ENCODE measurements at regions not wholly inside any gene's neighbourhood (a gene's known extent, or its start where the extent isn't known, plus 50 kb on each side); places are given as distances from the start of the nearest gene placed in this dataset.

DNA sequence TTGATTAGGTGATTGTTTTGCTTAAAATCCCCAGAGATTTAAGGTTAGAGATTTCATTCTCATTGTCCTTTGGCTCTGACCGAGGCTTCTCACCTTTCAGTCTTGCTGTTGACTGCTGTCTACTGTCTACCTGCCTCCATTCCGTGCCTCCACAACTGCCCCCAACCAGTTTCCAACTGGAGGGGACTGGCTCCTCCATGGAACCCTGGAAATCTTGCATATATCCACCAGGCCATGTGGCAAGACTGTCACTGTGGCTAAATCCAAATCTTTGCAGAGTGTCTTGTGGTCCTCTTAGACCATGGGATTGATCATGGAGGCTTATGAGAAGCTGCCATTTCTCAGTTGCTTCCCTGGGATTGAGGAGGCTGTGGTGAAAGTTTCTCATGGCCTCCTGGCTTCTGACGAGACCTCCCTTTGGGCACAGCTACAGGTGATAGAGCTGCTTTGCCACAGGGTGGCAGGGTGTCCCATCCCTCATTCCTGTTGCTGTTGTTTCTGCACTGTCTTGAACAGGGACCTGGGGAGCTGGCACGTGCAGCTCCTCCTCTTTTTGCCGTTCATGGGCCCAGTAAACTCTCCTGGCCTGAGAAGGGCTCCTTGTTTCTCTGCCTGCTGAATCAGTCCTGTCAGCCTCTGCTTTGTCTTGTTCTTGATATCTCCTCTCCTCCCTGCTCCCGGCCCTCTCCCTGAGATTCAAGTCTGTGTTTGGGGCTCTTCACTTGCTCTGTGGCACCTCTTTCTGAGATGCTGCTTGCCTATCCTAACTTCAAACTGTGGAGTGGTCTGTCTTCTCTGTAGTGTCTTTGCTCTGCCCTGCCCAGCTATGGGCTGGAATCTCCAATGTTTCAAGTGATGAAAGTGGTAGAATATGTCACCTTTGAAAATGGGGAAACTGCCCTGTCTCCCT, 63.6 kb upstream of the IGFBP3 start:
- TF ChIP-seq SIN3A (IDR thresholded peaks at IDR 0.05; ENCODE audit: borderline replicate concordance, insufficient read depth, low read length) (no peak), FOXP2 (optimal IDR thresholded peaks at IDR 0.05; ENCODE audit: borderline replicate concordance, extremely low read depth, extremely low read length, insufficient read depth) (no peak), TAF1 (IDR thresholded peaks at IDR 0.05; ENCODE audit: borderline replicate concordance, insufficient read depth, low read length) (no peak), POLR2AphosphoS5 (IDR thresholded peaks at IDR 0.05; ENCODE audit: low read depth, low read length) (no peak)
- TF ChIP-seq, protein P1, sequence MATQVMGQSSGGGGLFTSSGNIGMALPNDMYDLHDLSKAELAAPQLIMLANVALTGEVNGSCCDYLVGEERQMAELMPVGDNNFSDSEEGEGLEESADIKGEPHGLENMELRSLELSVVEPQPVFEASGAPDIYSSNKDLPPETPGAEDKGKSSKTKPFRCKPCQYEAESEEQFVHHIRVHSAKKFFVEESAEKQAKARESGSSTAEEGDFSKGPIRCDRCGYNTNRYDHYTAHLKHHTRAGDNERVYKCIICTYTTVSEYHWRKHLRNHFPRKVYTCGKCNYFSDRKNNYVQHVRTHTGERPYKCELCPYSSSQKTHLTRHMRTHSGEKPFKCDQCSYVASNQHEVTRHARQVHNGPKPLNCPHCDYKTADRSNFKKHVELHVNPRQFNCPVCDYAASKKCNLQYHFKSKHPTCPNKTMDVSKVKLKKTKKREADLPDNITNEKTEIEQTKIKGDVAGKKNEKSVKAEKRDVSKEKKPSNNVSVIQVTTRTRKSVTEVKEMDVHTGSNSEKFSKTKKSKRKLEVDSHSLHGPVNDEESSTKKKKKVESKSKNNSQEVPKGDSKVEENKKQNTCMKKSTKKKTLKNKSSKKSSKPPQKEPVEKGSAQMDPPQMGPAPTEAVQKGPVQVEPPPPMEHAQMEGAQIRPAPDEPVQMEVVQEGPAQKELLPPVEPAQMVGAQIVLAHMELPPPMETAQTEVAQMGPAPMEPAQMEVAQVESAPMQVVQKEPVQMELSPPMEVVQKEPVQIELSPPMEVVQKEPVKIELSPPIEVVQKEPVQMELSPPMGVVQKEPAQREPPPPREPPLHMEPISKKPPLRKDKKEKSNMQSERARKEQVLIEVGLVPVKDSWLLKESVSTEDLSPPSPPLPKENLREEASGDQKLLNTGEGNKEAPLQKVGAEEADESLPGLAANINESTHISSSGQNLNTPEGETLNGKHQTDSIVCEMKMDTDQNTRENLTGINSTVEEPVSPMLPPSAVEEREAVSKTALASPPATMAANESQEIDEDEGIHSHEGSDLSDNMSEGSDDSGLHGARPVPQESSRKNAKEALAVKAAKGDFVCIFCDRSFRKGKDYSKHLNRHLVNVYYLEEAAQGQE (IDR thresholded peaks at IDR 0.05; ENCODE audit: insufficient read depth in 1 of 2, low read depth in 2 of 2, low read length in 2 of 2): no peak

DNA sequence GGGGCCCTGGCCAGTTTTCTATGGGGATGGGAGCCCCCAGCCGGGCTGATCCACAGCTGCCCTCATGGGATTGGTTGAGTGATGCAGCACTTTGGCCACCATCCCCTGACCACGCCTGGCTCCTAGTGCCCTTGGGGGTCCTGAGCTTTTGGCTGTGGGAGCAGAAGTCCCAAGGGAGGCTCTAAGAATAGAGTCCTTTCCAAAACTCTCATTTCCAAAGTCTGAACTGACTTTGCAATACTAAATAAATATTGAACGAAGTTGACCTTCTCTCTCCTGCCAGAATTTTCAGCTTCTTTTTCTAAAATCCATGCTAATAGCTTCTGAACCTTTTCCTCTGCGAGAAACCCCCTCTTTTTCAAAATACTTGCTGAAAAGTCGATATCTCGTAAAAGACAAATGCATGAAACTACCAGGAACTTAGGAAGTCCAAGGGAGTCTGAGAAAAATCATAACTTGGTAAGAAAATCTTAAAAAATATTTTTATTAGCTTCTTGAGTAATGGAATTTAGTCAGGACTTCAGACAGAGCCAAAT, 62.7 kb upstream of the IGFBP3 start:
- TF ChIP-seq POLR2AphosphoS5 (IDR thresholded peaks at IDR 0.05; ENCODE audit: low read depth, low read length) (no peak), TAF1 (IDR thresholded peaks at IDR 0.05; ENCODE audit: borderline replicate concordance, insufficient read depth, low read length) (no peak), FOXP2 (optimal IDR thresholded peaks at IDR 0.05; ENCODE audit: borderline replicate concordance, extremely low read depth, extremely low read length, insufficient read depth) (no peak), SIN3A (IDR thresholded peaks at IDR 0.05; ENCODE audit: borderline replicate concordance, insufficient read depth, low read length) (no peak)
- TF ChIP-seq, protein P1 (IDR thresholded peaks at IDR 0.05; ENCODE audit: insufficient read depth in 1 of 2, low read depth in 2 of 2, low read length in 2 of 2): no peak

DNA sequence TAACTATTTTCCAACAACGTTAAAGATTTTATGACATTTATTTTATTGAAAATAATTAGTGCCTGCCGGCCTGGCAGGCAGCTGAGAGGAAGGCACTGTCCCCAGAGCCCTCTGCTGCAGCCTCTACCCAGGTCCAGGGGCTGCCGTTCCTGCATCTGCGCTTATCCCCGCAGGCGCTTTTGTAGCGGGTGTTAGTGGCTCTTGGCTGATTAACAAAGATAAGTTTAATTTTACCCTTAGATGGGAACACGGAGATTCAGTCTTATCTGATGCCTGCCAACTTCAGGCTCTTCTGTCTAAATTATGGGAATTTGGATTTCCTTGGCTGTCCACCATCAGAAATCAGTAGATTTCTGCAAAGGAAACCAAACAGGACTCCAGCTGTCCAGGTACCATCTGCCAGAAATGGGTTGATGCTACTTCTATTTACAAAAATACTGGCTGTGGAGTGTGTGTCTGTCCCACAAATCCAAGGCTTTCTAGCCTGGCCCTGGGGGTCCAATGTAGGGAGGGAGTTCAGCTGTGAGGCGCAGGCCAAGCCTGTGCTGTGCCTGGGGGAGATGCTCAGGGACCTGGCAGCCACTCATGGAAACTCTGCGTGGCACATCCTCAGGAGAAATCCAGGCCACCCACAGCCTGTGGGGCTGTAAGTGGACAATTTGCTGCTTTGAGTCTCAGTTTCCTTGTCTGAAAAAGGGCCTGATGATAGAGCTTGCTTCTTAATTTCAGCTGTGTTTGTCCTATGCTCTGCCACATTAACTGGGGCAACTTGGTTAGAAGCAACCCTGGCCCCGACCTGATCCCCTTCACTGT, 62.0 kb upstream of the IGFBP3 start:
- TF ChIP-seq, protein P1 (IDR thresholded peaks at IDR 0.05; ENCODE audit: insufficient read depth in 1 of 2, low read depth in 2 of 2, low read length in 2 of 2): no peak
- TF ChIP-seq SIN3A (IDR thresholded peaks at IDR 0.05; ENCODE audit: borderline replicate concordance, insufficient read depth, low read length): no peak
- no peak for TF ChIP-seq POLR2AphosphoS5 (IDR thresholded peaks at IDR 0.05; ENCODE audit: low read depth, low read length)
- TF ChIP-seq TAF1 (IDR thresholded peaks at IDR 0.05; ENCODE audit: borderline replicate concordance, insufficient read depth, low read length): no peak
- TF ChIP-seq FOXP2 (optimal IDR thresholded peaks at IDR 0.05; ENCODE audit: borderline replicate concordance, extremely low read depth, extremely low read length, insufficient read depth): no peak

DNA sequence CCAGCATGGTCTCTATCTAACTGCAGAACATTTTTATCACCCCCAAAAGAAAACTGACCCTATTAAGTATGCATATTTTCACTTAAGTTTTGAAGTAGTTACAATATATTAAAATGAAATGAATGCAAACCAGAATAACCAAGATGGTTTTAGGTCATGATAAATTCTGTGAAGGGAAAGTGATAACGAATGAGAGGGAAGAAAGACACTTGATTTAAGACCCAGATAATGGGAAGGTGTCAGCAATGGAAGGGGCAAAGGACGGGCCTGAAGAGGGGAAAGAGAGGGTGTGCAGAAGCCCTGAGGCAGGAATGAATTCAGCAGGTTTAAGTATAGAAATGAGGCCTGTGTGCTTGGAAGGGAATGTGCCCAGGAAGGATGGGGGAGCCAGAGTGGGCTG, 61.1 kb upstream of the IGFBP3 start:
- TF ChIP-seq FOXP2 (optimal IDR thresholded peaks at IDR 0.05; ENCODE audit: borderline replicate concordance, extremely low read depth, extremely low read length, insufficient read depth) (no peak), SIN3A (IDR thresholded peaks at IDR 0.05; ENCODE audit: borderline replicate concordance, insufficient read depth, low read length) (no peak), TAF1 (IDR thresholded peaks at IDR 0.05; ENCODE audit: borderline replicate concordance, insufficient read depth, low read length) (no peak), POLR2AphosphoS5 (IDR thresholded peaks at IDR 0.05; ENCODE audit: low read depth, low read length) (no peak)
- TF ChIP-seq, protein P1 (IDR thresholded peaks at IDR 0.05; ENCODE audit: insufficient read depth in 1 of 2, low read depth in 2 of 2, low read length in 2 of 2): no peak
